Esophagus mucosa (tissue), 1 donor: ENCODE measurements at regions not wholly inside any gene's neighbourhood (a gene's known extent, or its start where the extent isn't known, plus 50 kb on each side); places are given as distances from the start of the nearest gene placed in this dataset.
"Not testable (repeated sequence)": the region's sequence is repeated elsewhere in the genome, so short reads cannot be mapped to it uniquely, and the experiment has no call there.

Experiments used
- ATAC-seq: fragments of 200-7000 bp; cut with Tn5 transposase; one replicate; pipeline ENCODE4 v1.9.1; 2020
- donor health status: DM: yes; HTN: yes; CAD: no.

- ATAC-seq = no peak
These were observed 58.0 kb upstream of the GSC start for GRCh38 chr14:94827711-94828447.

- no peak for ATAC-seq
These were observed 56.9 kb upstream of the GSC start for GRCh38 chr14:94826774-94827173.

- ATAC-seq = no peak
These were observed 53.8 kb upstream of the GSC start for GRCh38 chr14:94823556-94824341.

- no peak for ATAC-seq
These were observed 51.8 kb upstream of the GSC start for GRCh38 chr14:94821705-94822104.

- not testable (repeated sequence) for ATAC-seq
These were observed 51.0 kb upstream of the GSC start for GRCh38 chr14:94820932-94821331.
